GM23338 (cell line): ENCODE measurements at regions not wholly inside any gene's neighbourhood (a gene's known extent, or its start where the extent isn't known, plus 50 kb on each side); places are given as distances from the start of the nearest gene placed in this dataset.

ENCODE experiments used
- ATAC-seq: fragments of 200-7000 bp; cut with Tn5 transposase; 3 replicates; pipeline ENCODE4 v1.9.1; 2020
- DNase-seq: peaks from one replicate; pipeline ENCODE4 v3.0.0-alpha.2; 2015; ENCODE audit warnings: low spot score
- H2AFZ ChIP-seq: fragments of 200-600 bp; sonication (generic); 2 replicates; pipeline ENCODE4 v1.8.0; 2016; ENCODE audit warnings: antibody characterized with exemption, mild to moderate bottlenecking, moderate library complexity
- H3F3A ChIP-seq: fragments of 200-600 bp; sonication (generic); replicated peaks from 2 replicates; pipeline ENCODE4 v1.8.0; 2017; ENCODE audit warnings: antibody characterized with exemption, mixed run types, low read depth
- H3K27ac ChIP-seq: fragments of 200-600 bp; sonication (generic); 2 replicates; pipeline ENCODE4 v1.6.1; 2016; ENCODE audit warnings: low read depth
- H3K27me3 ChIP-seq: fragments of 200-600 bp; sonication (generic); 2 replicates; pipeline ENCODE4 v1.8.0; 2016; ENCODE audit warnings: mild to moderate bottlenecking, mixed run types, moderate library complexity; ENCODE audit not compliant: insufficient read depth
- H3K36me3 ChIP-seq: fragments of 200-600 bp; sonication (generic); 2 replicates; pipeline ENCODE4 v1.8.0; 2016; ENCODE audit warnings: mild to moderate bottlenecking; ENCODE audit not compliant: insufficient read depth
- H3K4me1 ChIP-seq: fragments of 200-600 bp; sonication (generic); 2 replicates; pipeline ENCODE4 v1.8.0; 2016; ENCODE audit warnings: mild to moderate bottlenecking, moderate library complexity; ENCODE audit not compliant: insufficient read depth
- H3K4me2 ChIP-seq: fragments of 200-600 bp; sonication (generic); 2 replicates; pipeline ENCODE4 v1.7.1; 2017; ENCODE audit warnings: mixed run types
- H3K4me3 ChIP-seq: fragments of 200-600 bp; sonication (generic); 2 replicates; pipeline ENCODE4 v1.6.1; 2016; ENCODE audit warnings: mixed run types
- H3K79me2 ChIP-seq: fragments of 200-600 bp; sonication (generic); replicated peaks from 2 replicates; pipeline ENCODE4 v1.8.0; 2017; ENCODE audit warnings: mild to moderate bottlenecking; ENCODE audit not compliant: insufficient read depth
- H3K9me2 ChIP-seq: fragments of 200-600 bp; sonication (generic); 2 replicates; pipeline ENCODE4 v1.8.0; 2017; ENCODE audit not compliant: insufficient read depth
- H4K20me1 ChIP-seq: fragments of 200-600 bp; sonication (generic); replicated peaks from 2 replicates; pipeline ENCODE4 v1.8.0; 2017; ENCODE audit warnings: mild to moderate bottlenecking; ENCODE audit not compliant: insufficient read depth
- H3K27ac Mint-ChIP-seq: 2 replicates; pipeline ENCODE4 v1.8.0; 2020; ENCODE audit warnings: inconsistent platforms, mild to moderate bottlenecking, moderate library complexity, mixed read lengths
- H3K27me3 Mint-ChIP-seq: 3 replicates; pipeline ENCODE4 v1.8.0; 2022; ENCODE audit warnings: low read depth, mild to moderate bottlenecking, moderate library complexity, mixed read lengths, inconsistent platforms; ENCODE audit not compliant: insufficient read depth, poor library complexity
- H3K36me3 Mint-ChIP-seq: 3 replicates; pipeline ENCODE4 v1.8.0; 2021; ENCODE audit warnings: low read depth, mild to moderate bottlenecking, inconsistent platforms, moderate library complexity, mixed read lengths
- H3K4me1 Mint-ChIP-seq: 3 replicates; pipeline ENCODE4 v1.8.0; 2020; ENCODE audit warnings: mild to moderate bottlenecking, inconsistent platforms, mixed read lengths
- H3K4me3 Mint-ChIP-seq: 3 replicates; pipeline ENCODE4 v1.8.0; 2021; ENCODE audit warnings: moderate library complexity, mild to moderate bottlenecking, inconsistent platforms, mixed read lengths
- H3K9me3 Mint-ChIP-seq: 3 replicates; pipeline ENCODE4 v1.8.0; 2020; ENCODE audit warnings: moderate library complexity, mild to moderate bottlenecking, inconsistent platforms, mixed read lengths
- CREB1 ChIP-seq: fragments of 250-450 bp; sonication (Bioruptor Pico); IDR thresholded peaks from 2 replicates; pipeline ENCODE4 v1.5.0; 2020; ENCODE audit warnings: low read depth, mild to moderate bottlenecking, moderate library complexity
- EZH2 ChIP-seq: fragments of 200-600 bp; sonication (generic); IDR thresholded peaks from one replicate; pipeline ENCODE4 v1.8.0; 2017; ENCODE audit warnings: antibody characterized with exemption, mild to moderate bottlenecking, low read depth; ENCODE audit not compliant: unreplicated experiment
- EZH2phosphoT487 ChIP-seq: fragments of 200-600 bp; sonication (generic); IDR thresholded peaks from one replicate; pipeline ENCODE4 v1.8.1; 2018; ENCODE audit warnings: antibody characterized with exemption; ENCODE audit not compliant: unreplicated experiment
- JUNB ChIP-seq: IDR thresholded peaks from one replicate; pipeline ENCODE4 v1.6.1; 2016; ENCODE audit warnings: antibody characterized with exemption; ENCODE audit not compliant: unreplicated experiment
- NANOG ChIP-seq: IDR thresholded peaks from 2 replicates; pipeline ENCODE4 v1.6.1; 2016; ENCODE audit warnings: antibody characterized with exemption, borderline replicate concordance
- POLR2AphosphoS5 ChIP-seq: IDR thresholded peaks from 2 replicates; pipeline ENCODE4 v1.6.1; 2016; ENCODE audit warnings: antibody characterized with exemption, low read depth
- STAT1 ChIP-seq: IDR thresholded peaks from one replicate; pipeline ENCODE4 v1.6.1; 2016; ENCODE audit warnings: antibody characterized with exemption; ENCODE audit not compliant: unreplicated experiment
- ZNF331 ChIP-seq: fragments of 250-450 bp; sonication (Bioruptor Pico); IDR thresholded peaks from 2 replicates; pipeline ENCODE4 v1.5.0; 2020; ENCODE audit warnings: low read depth, mild to moderate bottlenecking, moderate library complexity
- TF ChIP-seq, protein P1 (sequence below): IDR thresholded peaks from 2 replicates; pipeline ENCODE4 v1.6.1; 2016; ENCODE audit warnings: antibody characterized with exemption
- TF ChIP-seq, protein P2 (sequence below): IDR thresholded peaks from one replicate; pipeline ENCODE4 v1.6.1; 2018; ENCODE audit warnings: antibody characterized with exemption; ENCODE audit not compliant: unreplicated experiment
- TF ChIP-seq, protein P3 (sequence below): fragments of 250-450 bp; sonication (Bioruptor Pico); IDR thresholded peaks from 2 replicates; pipeline ENCODE4 v1.5.0; 2020; ENCODE audit warnings: mild to moderate bottlenecking, moderate library complexity

DNA sequence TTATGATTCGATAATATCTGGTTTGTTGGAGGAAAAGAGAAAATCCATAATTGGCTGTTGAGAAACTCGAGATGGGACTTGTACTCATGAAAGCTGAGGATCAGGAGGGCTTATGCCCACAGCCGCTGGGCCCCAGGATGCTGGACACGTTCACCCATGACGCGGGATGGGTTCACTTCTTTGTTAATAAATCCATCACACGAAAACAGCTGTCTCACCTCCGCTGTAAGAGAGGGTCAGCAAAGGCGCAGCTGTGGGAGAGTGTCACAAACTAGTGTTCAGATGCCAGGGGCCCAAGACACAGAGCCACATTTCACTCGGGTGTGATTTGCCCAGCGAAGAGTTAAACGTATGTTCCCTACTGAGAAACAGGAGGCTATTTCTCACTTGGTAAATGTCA lies 315.1 kb downstream of the THBS2 start (continued):
- TF ChIP-seq, protein P1, sequence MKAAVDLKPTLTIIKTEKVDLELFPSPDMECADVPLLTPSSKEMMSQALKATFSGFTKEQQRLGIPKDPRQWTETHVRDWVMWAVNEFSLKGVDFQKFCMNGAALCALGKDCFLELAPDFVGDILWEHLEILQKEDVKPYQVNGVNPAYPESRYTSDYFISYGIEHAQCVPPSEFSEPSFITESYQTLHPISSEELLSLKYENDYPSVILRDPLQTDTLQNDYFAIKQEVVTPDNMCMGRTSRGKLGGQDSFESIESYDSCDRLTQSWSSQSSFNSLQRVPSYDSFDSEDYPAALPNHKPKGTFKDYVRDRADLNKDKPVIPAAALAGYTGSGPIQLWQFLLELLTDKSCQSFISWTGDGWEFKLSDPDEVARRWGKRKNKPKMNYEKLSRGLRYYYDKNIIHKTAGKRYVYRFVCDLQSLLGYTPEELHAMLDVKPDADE, result no peak
- TF ChIP-seq JUNB (no peak), EZH2 (no peak), EZH2phosphoT487 (no peak), NANOG (no peak), ZNF331 (CRISPR knock-in tag) (no peak), POLR2AphosphoS5 (no peak), STAT1 (no peak), CREB1 (no peak)
- TF ChIP-seq, protein P2, sequence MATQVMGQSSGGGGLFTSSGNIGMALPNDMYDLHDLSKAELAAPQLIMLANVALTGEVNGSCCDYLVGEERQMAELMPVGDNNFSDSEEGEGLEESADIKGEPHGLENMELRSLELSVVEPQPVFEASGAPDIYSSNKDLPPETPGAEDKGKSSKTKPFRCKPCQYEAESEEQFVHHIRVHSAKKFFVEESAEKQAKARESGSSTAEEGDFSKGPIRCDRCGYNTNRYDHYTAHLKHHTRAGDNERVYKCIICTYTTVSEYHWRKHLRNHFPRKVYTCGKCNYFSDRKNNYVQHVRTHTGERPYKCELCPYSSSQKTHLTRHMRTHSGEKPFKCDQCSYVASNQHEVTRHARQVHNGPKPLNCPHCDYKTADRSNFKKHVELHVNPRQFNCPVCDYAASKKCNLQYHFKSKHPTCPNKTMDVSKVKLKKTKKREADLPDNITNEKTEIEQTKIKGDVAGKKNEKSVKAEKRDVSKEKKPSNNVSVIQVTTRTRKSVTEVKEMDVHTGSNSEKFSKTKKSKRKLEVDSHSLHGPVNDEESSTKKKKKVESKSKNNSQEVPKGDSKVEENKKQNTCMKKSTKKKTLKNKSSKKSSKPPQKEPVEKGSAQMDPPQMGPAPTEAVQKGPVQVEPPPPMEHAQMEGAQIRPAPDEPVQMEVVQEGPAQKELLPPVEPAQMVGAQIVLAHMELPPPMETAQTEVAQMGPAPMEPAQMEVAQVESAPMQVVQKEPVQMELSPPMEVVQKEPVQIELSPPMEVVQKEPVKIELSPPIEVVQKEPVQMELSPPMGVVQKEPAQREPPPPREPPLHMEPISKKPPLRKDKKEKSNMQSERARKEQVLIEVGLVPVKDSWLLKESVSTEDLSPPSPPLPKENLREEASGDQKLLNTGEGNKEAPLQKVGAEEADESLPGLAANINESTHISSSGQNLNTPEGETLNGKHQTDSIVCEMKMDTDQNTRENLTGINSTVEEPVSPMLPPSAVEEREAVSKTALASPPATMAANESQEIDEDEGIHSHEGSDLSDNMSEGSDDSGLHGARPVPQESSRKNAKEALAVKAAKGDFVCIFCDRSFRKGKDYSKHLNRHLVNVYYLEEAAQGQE, result no peak

GRCh38 chr6:168937054-168937453 lies 316.6 kb downstream of the THBS2 start:
- Histone ChIP-seq H3F3A (no peaks in the 10 kb centered on the region), H2AFZ (peak overlapping the region; percentile 43; the same call in 1 of the 2 replicates), H3K79me2 (no peaks in the 10 kb centered on the region), H3K4me1 (no peaks in the 10 kb centered on the region), H3K36me3 (no peaks in the 10 kb centered on the region), H3K27me3 (no peaks in the 10 kb centered on the region), H3K9me2 (no peaks in the 10 kb centered on the region), H3K4me2 (no peak overlapping the region), H3K4me3 (no peak overlapping the region), H4K20me1 (no peaks in the 10 kb centered on the region), H3K27ac (no peak overlapping the region)
- peaks cover 15% of the 10 kb centered on the region; the same call in 2 of the 3 replicates for H3K36me3 Mint-ChIP-seq
- H3K9me3 Mint-ChIP-seq, result peaks cover 21% of the 10 kb centered on the region
- DNase-seq (no peak), ATAC-seq (no peak)
- no peak overlapping the region for H3K27ac Mint-ChIP-seq
- TF ChIP-seq, protein P3, sequence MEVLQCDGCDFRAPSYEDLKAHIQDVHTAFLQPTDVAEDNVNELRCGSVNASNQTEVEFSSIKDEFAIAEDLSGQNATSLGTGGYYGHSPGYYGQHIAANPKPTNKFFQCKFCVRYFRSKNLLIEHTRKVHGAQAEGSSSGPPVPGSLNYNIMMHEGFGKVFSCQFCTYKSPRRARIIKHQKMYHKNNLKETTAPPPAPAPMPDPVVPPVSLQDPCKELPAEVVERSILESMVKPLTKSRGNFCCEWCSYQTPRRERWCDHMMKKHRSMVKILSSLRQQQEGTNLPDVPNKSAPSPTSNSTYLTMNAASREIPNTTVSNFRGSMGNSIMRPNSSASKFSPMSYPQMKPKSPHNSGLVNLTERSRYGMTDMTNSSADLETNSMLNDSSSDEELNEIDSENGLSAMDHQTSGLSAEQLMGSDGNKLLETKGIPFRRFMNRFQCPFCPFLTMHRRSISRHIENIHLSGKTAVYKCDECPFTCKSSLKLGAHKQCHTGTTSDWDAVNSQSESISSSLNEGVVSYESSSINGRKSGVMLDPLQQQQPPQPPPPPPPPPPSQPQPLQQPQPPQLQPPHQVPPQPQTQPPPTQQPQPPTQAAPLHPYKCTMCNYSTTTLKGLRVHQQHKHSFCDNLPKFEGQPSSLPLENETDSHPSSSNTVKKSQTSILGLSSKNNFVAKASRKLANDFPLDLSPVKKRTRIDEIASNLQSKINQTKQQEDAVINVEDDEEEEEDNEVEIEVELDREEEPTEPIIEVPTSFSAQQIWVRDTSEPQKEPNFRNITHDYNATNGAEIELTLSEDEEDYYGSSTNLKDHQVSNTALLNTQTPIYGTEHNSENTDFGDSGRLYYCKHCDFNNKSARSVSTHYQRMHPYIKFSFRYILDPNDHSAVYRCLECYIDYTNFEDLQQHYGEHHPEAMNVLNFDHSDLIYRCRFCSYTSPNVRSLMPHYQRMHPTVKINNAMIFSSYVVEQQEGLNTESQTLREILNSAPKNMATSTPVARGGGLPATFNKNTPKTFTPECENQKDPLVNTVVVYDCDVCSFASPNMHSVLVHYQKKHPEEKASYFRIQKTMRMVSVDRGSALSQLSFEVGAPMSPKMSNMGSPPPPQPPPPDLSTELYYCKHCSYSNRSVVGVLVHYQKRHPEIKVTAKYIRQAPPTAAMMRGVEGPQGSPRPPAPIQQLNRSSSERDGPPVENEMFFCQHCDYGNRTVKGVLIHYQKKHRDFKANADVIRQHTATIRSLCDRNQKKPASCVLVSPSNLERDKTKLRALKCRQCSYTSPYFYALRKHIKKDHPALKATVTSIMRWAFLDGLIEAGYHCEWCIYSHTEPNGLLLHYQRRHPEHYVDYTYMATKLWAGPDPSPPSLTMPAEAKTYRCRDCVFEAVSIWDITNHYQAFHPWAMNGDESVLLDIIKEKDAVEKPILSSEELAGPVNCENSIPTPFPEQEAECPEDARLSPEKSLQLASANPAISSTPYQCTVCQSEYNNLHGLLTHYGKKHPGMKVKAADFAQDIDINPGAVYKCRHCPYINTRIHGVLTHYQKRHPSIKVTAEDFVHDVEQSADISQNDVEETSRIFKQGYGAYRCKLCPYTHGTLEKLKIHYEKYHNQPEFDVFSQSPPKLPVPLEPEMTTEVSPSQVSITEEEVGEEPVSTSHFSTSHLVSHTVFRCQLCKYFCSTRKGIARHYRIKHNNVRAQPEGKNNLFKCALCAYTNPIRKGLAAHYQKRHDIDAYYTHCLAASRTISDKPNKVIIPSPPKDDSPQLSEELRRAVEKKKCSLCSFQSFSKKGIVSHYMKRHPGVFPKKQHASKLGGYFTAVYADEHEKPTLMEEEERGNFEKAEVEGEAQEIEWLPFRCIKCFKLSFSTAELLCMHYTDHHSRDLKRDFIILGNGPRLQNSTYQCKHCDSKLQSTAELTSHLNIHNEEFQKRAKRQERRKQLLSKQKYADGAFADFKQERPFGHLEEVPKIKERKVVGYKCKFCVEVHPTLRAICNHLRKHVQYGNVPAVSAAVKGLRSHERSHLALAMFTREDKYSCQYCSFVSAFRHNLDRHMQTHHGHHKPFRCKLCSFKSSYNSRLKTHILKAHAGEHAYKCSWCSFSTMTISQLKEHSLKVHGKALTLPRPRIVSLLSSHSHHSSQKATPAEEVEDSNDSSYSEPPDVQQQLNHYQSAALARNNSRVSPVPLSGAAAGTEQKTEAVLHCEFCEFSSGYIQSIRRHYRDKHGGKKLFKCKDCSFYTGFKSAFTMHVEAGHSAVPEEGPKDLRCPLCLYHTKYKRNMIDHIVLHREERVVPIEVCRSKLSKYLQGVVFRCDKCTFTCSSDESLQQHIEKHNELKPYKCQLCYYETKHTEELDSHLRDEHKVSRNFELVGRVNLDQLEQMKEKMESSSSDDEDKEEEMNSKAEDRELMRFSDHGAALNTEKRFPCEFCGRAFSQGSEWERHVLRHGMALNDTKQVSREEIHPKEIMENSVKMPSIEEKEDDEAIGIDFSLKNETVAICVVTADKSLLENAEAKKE (CRISPR knock-in tag), result no peak
- no peak for TF ChIP-seq CREB1
- H3K27me3 Mint-ChIP-seq, result peaks cover 1% of the 10 kb centered on the region
- no peak overlapping the region for H3K4me3 Mint-ChIP-seq
- peaks cover 3% of the 10 kb centered on the region; the same call in 1 of the 3 replicates for H3K4me1 Mint-ChIP-seq
